ENCODE measurements at regions not wholly inside any gene's neighbourhood (a gene's known extent, or its start where the extent isn't known, plus 50 kb on each side); places are given as distances from the start of the nearest gene placed in this dataset.

DNA sequence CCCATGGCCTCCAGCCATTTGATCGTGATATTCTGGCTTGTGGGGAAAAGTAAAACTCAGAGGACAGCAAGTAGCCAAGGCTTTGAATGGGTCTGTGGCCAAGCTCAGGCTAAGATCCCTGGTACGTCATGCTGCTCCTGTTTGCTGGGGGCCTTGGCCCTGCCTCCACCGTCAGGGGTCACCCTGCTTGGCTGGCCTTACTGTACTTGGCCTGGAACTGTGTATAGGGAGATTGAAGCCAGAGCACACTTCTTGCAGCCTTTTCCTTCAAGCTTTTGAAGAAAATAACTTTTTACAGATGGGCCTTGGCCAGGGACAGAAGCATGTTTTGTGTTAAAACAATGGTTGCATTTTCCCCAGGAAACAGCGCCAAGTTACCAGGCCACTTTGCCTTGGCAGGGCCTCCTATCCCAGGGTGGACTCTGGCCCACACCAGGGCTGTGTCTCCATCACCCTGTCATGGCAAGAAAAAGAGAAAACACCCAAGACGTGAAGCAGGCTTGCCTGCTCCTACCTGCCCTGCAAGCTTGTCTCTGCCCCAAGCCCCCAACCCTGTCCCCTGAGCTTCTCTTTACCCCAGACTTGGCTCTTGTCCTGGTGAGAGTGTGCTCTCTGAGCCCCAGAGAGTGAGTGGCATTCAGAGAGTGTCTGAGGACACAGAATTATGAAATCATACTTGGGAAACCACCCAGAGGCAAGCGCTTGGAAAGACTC, 286.9 kb downstream of the GADD45G start:
- TF ChIP-seq ZNF26 (tag by site-specific recombination; IDR thresholded peaks at IDR 0.05) (no peak), MEIS1 (CRISPR knock-in tag; IDR thresholded peaks at IDR 0.05; ENCODE audit: borderline replicate concordance) (no peak), PRDM2 (tag by site-specific recombination; IDR thresholded peaks at IDR 0.05; ENCODE audit: borderline replicate concordance) (no peak), ZNF114 (tag by site-specific recombination; IDR thresholded peaks at IDR 0.05) (no peak), EGR2 (tag by site-specific recombination; IDR thresholded peaks at IDR 0.05; ENCODE audit: low read depth) (no peak)
- TF ChIP-seq, protein P1, sequence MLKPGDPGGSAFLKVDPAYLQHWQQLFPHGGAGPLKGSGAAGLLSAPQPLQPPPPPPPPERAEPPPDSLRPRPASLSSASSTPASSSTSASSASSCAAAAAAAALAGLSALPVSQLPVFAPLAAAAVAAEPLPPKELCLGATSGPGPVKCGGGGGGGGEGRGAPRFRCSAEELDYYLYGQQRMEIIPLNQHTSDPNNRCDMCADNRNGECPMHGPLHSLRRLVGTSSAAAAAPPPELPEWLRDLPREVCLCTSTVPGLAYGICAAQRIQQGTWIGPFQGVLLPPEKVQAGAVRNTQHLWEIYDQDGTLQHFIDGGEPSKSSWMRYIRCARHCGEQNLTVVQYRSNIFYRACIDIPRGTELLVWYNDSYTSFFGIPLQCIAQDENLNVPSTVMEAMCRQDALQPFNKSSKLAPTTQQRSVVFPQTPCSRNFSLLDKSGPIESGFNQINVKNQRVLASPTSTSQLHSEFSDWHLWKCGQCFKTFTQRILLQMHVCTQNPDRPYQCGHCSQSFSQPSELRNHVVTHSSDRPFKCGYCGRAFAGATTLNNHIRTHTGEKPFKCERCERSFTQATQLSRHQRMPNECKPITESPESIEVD (tag by site-specific recombination; IDR thresholded peaks at IDR 0.05), result no peak
- Histone ChIP-seq H3K36me3 (ENCODE audit: control insufficient read depth in 2 of 2, insufficient read depth in 1 of 2, low read length in 2 of 2) (no peaks in the 10 kb centered on the region), H3K9me3 (ENCODE audit: control insufficient read depth, insufficient read depth, low read depth, low read length) (no peaks in the 10 kb centered on the region), H3K4me3 (ENCODE audit: low read depth, low read length) (no peak overlapping the region), H3K27ac (ENCODE audit: extremely low read depth, low read depth, low read length) (no peak overlapping the region), H3K4me1 (ENCODE audit: control insufficient read depth, insufficient read depth, low read length) (no peaks in the 10 kb centered on the region)
- POLR2A ChIA-PET, result no interaction called here
- CTCF ChIA-PET, result no interaction called here

- no peak overlapping the region for H3K4me3 ChIP-seq (ENCODE audit: low read depth, low read length)
- ChIA-PET CTCF (no interaction called here), POLR2A (no interaction called here)
- TF ChIP-seq REST (tag by site-specific recombination; IDR thresholded peaks at IDR 0.05), result no peak
- no peak for TF ChIP-seq ZNF530 (tag by site-specific recombination; IDR thresholded peaks at IDR 0.05; ENCODE audit: low read depth)
- no peaks in the 10 kb centered on the region for H3K9me3 ChIP-seq (ENCODE audit: control insufficient read depth, insufficient read depth, low read depth, low read length)
- no peak overlapping the region for H3K27ac ChIP-seq (ENCODE audit: extremely low read depth, low read depth, low read length)
- H3K36me3 ChIP-seq (ENCODE audit: control insufficient read depth in 2 of 2, insufficient read depth in 1 of 2, low read length in 2 of 2), result no peaks in the 10 kb centered on the region
- no peaks in the 10 kb centered on the region for H3K4me1 ChIP-seq (ENCODE audit: control insufficient read depth, insufficient read depth, low read length)
Measured at GRCh38 chr9:89892920-89893319, 288.1 kb downstream of the GADD45G start.
